ENCODE measurements at regions not wholly inside any gene's neighbourhood (a gene's known extent, or its start where the extent isn't known, plus 50 kb on each side); places are given as distances from the start of the nearest gene placed in this dataset.
A peak's percentile ranks its signal among the peaks of the same experiment; 100 is the strongest.

DNA sequence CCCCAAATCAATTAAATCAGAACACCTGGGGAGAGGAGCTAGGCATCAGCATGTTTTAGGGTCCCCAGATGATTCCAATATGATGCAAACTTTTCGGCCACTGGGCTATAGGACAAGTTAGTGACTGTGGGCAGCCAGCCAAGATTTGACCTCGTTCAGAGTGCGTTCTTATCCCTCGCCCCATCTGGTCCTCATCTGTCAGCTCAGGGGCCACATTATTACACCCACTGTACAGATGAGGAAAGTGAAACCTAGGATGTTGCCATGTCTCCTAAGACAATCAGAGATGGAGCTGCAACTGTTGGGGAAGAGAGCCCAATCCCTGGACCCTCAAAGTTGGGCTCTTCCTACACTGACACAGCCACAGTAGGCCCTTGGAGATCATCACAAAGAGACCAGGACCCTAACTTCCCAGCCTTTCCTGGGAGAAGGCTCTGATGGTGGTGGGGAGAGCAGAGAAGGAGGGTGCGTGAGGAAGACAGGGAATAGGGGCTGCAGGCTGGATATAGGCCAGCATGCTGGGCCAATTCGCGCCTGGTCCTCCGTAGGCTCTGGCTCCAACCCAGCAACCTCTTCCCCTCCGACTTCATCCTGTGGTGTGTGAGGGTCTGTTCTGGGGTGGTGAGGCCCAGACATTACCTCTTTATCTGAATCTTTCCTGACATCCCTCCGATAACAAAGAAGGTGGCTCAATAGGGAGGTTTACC is 109.4 kb upstream of the ZMIZ1 start:
- Histone ChIP-seq H3K4me1 (ENCODE audit: control insufficient read depth in 1 of 2, insufficient read depth in 2 of 2, low read depth in 1 of 2, low read length in 1 of 2) (peaks cover 15 to 60% of the 10 kb centered on the region in 2 experiments), H3K36me3 (replicated peaks in 1 of 2; ENCODE audit: control insufficient read depth in 1 of 2, insufficient read depth in 2 of 2, low read length in 1 of 2) (no peaks in the 10 kb centered on the region), H3K9ac (no peak overlapping the region), H3F3A (replicated peaks; ENCODE audit: insufficient read depth) (peaks cover 6% of the 10 kb centered on the region), H3K4me3 (ENCODE audit: low read depth in 2 of 2, low read length in 1 of 2) (no peak overlapping the region), H3K27ac (ENCODE audit: low read depth in 2 of 2, low read length in 1 of 2) (peak overlapping the region in 1 of 2 experiments; percentile 40; a peak in 1 of 4 replicates), H3K4me2 (no peak overlapping the region), H3K9me3 (no peaks in the 10 kb centered on the region), H4K20me1 (ENCODE audit: insufficient read depth) (no peaks in the 10 kb centered on the region), H3K79me2 (ENCODE audit: insufficient read depth) (no peaks in the 10 kb centered on the region), H3K9me2 (no peaks in the 10 kb centered on the region), H3K27me3 (ENCODE audit: insufficient read depth) (no peaks in the 10 kb centered on the region), H2AFZ (ENCODE audit: low read depth) (no peak overlapping the region)
- no peak for DNase-seq
- TF ChIP-seq, protein P1, sequence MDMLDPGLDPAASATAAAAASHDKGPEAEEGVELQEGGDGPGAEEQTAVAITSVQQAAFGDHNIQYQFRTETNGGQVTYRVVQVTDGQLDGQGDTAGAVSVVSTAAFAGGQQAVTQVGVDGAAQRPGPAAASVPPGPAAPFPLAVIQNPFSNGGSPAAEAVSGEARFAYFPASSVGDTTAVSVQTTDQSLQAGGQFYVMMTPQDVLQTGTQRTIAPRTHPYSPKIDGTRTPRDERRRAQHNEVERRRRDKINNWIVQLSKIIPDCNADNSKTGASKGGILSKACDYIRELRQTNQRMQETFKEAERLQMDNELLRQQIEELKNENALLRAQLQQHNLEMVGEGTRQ (IDR thresholded peaks at IDR 0.05; ENCODE audit: borderline replicate concordance, low read depth, low read length): no peak
- TF ChIP-seq FOXJ3 (CRISPR knock-in tag; IDR thresholded peaks at IDR 0.05) (no peak), NFIC (IDR thresholded peaks at IDR 0.05; ENCODE audit: borderline replicate concordance) (no peak), RXRA (IDR thresholded peaks at IDR 0.05; ENCODE audit: borderline replicate concordance, low read depth) (no peak), MXI1 (IDR thresholded peaks at IDR 0.05; ENCODE audit: low read depth, low read length) (no peak), YY1 (IDR thresholded peaks at IDR 0.05; ENCODE audit: low read depth) (no peak), SMC3 (IDR thresholded peaks at IDR 0.05; ENCODE audit: low read depth, low read length) (no peak), RAD21 (IDR thresholded peaks at IDR 0.05; ENCODE audit: low read length) (no peak), NRF1 (IDR thresholded peaks at IDR 0.05; ENCODE audit: low read depth, low read length) (no peak), SIN3A (IDR thresholded peaks at IDR 0.05; ENCODE audit: borderline replicate concordance, low read depth, low read length) (no peak), ELF1 (IDR thresholded peaks at IDR 0.05) (no peak), EP300 (IDR thresholded peaks at IDR 0.05; ENCODE audit: borderline replicate concordance in 1 of 2, low read depth in 1 of 2, low read length in 1 of 2) (no peak), TCF12 (IDR thresholded peaks at IDR 0.05) (no peak), CHD2 (IDR thresholded peaks at IDR 0.05; ENCODE audit: low read length, partially characterized antibody) (no peak), MEF2A (IDR thresholded peaks at IDR 0.05; ENCODE audit: borderline replicate concordance, low read depth) (no peak), JUND (IDR thresholded peaks at IDR 0.05) (no peak)
- TF ChIP-seq, protein P2, sequence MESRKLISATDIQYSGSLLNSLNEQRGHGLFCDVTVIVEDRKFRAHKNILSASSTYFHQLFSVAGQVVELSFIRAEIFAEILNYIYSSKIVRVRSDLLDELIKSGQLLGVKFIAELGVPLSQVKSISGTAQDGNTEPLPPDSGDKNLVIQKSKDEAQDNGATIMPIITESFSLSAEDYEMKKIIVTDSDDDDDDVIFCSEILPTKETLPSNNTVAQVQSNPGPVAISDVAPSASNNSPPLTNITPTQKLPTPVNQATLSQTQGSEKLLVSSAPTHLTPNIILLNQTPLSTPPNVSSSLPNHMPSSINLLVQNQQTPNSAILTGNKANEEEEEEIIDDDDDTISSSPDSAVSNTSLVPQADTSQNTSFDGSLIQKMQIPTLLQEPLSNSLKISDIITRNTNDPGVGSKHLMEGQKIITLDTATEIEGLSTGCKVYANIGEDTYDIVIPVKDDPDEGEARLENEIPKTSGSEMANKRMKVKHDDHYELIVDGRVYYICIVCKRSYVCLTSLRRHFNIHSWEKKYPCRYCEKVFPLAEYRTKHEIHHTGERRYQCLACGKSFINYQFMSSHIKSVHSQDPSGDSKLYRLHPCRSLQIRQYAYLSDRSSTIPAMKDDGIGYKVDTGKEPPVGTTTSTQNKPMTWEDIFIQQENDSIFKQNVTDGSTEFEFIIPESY (IDR thresholded peaks at IDR 0.05; ENCODE audit: borderline replicate concordance, low read depth): no peak
- TF ChIP-seq, protein P3, sequence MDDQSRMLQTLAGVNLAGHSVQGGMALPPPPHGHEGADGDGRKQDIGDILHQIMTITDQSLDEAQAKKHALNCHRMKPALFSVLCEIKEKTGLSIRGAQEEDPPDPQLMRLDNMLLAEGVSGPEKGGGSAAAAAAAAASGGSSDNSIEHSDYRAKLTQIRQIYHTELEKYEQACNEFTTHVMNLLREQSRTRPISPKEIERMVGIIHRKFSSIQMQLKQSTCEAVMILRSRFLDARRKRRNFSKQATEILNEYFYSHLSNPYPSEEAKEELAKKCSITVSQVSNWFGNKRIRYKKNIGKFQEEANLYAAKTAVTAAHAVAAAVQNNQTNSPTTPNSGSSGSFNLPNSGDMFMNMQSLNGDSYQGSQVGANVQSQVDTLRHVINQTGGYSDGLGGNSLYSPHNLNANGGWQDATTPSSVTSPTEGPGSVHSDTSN (IDR thresholded peaks at IDR 0.05): no peak
- TF ChIP-seq, protein P4, sequence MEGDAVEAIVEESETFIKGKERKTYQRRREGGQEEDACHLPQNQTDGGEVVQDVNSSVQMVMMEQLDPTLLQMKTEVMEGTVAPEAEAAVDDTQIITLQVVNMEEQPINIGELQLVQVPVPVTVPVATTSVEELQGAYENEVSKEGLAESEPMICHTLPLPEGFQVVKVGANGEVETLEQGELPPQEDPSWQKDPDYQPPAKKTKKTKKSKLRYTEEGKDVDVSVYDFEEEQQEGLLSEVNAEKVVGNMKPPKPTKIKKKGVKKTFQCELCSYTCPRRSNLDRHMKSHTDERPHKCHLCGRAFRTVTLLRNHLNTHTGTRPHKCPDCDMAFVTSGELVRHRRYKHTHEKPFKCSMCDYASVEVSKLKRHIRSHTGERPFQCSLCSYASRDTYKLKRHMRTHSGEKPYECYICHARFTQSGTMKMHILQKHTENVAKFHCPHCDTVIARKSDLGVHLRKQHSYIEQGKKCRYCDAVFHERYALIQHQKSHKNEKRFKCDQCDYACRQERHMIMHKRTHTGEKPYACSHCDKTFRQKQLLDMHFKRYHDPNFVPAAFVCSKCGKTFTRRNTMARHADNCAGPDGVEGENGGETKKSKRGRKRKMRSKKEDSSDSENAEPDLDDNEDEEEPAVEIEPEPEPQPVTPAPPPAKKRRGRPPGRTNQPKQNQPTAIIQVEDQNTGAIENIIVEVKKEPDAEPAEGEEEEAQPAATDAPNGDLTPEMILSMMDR (IDR thresholded peaks at IDR 0.05): no peak
- ChIA-PET POLR2A (no interaction called here), CTCF (interaction anchor here (1.2 kb wide), 1 partner anchor 30 kb away, joined by 3 read pairs; no protein-coding TSS in a partner anchor)
- 84% methylated on average over 10 of the region's 10 CpGs for WGBS (ENCODE audit: low lambda C conversion rate)
